ENCODE measurements at regions not wholly inside any gene's neighbourhood (a gene's known extent, or its start where the extent isn't known, plus 50 kb on each side); places are given as distances from the start of the nearest gene placed in this dataset.
"Not testable (repeated sequence)": the region's sequence is repeated elsewhere in the genome, so short reads cannot be mapped to it uniquely, and the experiment has no call there.

GRCh38 chr2:87643165-87643564 lies 104.7 kb upstream of the PLGLB2 start:
- not testable (repeated sequence) for DNase-seq (ENCODE audit: low spot score)

DNA sequence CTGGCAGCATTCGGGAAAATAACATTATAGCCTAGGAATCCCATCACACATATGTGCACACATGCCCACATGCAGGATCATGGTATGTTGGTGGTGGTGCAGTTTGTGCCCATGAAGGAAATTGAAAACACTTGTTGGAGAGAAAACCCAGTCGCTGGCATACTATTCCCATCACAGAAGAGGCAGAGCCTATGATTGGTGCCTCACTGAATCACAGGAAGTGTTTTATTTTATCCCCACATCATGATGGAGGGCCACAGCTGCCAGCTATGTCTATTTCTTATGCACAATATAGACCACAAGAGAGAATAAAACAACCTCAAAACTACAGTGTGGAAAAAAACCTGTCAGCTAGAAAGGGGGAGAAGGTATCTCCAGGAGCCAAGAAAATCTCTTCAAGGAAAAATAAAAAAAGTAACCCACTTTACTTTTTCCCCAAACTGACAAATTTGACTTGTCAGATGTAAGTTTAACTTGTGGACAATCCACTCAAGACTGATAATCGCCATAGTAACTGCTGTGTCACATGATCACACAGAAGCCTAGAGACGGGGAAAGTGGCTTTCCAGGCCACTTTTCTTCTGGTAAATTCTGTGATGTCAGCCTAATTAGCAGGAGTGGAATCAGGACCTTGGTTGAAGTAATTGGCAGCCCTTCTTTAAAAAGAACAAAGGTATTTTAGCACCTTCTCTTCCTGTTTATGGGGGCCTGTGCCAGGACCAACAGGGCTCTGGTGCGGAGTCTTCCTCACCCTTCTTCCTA lies 100.0 kb upstream of the PLGLB2 start:
- DNase-seq (ENCODE audit: low spot score): not testable (repeated sequence)

- DNase-seq (ENCODE audit: low spot score): not testable (repeated sequence)
Measured at GRCh38 chr2:87648815-87649214, 99.1 kb upstream of the PLGLB2 start.

- not testable (repeated sequence) for DNase-seq (ENCODE audit: low spot score)
Measured at GRCh38 chr2:87649871-87650270, 98.0 kb upstream of the PLGLB2 start.

GRCh38 chr2:87650837-87651236 lies 97.0 kb upstream of the PLGLB2 start:
- DNase-seq (ENCODE audit: low spot score): not testable (repeated sequence)

GRCh38 chr2:87651589-87651988 lies 96.3 kb upstream of the PLGLB2 start:
- not testable (repeated sequence) for DNase-seq (ENCODE audit: low spot score)

DNA sequence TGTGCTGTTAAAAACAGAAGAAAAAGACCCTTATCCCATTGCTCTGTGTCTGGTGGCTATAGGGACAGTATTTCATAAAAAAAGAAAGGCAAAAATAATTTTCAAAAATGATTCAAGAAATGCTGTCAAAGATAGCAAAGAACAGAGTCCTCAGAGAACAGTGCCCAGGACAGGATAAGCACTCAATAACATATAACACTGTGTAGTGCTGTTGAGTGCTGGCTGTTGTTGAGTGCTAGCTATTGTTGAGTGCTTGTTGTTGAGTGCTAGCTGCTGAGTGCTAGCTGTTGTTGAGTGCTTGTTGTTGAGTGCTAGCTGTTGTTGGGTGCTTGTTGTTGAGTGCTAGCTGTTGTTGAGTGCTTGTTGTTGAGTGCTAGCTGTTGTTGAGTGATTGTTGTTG lies 94.5 kb upstream of the PLGLB2 start:
- not testable (repeated sequence) for DNase-seq (ENCODE audit: low spot score)

GRCh38 chr2:87654136-87654814 lies 93.6 kb upstream of the PLGLB2 start:
- not testable (repeated sequence) for DNase-seq (ENCODE audit: low spot score)

GRCh38 chr2:87657915-87658314 lies 90.0 kb upstream of the PLGLB2 start:
- peak; percentile 28 for DNase-seq (ENCODE audit: low spot score)

GRCh38 chr2:87658357-87658756 lies 89.5 kb upstream of the PLGLB2 start:
- not testable (repeated sequence) for DNase-seq (ENCODE audit: low spot score)

- not testable (repeated sequence) for DNase-seq (ENCODE audit: low spot score)
Measured at GRCh38 chr2:87658976-87659375, 88.9 kb upstream of the PLGLB2 start.

DNA sequence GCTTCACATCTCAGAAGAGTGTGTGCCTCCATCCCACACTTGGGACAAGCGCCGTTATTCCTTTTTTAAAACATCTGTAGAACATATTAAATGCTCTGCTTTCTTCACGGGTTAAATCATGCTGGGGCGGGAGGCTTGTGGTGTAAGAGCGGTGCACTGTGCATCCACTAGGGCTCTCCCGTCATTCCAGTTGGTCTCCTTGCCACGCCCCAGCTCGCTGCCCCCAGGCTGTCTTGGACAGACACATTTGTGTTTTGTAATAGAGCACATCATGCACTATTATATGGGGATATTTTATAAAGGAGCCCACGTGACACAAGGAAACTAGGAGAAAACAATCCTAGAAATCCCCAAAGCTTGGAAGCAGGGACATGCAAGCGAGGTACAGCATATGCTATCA lies 87.7 kb upstream of the PLGLB2 start:
- not testable (repeated sequence) for DNase-seq (ENCODE audit: low spot score)

DNA sequence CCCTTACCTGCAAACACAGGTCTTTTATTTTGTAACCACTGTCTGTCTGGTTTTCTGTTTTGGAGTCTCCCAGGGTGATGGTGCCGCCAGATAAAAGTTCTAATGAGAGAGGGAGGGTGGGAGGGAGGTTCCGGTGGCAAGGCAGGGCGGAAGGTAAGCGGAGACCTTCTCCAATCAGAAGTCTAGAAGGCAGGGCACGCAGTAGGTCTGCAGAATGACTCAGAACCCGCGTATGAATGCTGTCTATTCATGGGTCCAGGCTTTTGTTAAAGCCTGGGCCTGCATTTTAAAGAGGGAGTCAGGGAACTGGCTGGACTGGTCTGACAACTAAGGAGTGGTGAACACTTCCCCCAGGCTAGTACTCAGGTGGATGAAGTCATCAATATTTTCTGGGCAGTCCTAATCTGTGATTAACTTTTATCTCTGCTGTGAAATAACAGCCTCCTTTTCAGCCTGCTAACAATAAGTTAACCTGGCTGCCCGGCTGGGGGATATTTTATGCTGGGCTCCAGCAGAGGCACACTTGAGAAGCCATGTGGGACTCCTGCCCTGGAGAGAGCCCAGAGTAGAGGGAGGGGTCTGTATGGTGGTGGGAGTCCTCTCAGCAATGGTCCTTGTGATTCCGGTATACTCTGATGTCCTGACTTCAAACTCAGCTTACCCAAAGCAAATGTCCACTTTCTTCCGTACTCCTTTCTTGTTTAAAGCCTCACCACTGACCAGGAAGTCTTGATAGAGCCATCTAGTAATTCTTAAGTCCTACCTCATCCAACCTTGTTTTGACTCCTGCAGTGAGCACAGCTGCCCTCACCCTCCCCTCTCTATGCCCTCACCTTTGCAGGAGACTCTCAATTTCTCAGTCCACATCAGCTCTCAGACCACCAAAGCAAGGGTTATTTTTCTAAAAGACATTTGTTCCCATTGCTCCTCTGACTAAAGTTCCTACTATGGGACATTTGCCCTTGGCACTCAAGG lies 85.3 kb upstream of the PLGLB2 start:
- not testable (repeated sequence) for DNase-seq (ENCODE audit: low spot score)

DNA sequence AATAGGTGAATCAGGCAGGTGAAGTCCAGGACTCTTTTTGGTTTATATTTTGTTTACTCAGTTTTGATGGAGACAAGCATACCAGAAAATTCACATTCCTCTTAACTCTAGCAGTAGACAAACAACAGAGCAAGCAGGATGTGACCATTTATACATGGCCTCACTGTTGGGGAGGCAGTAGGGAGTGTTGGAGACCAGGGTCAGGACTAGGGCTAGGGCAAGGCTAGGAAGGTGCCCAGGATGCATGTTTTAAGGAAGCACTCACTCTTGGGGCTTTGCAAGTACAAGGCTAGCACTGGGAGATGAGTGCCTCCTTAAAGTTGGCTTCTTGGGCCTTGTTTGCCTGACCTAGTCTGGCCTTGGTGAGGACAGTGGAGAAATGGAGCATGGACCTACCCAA lies 84.5 kb upstream of the PLGLB2 start:
- not testable (repeated sequence) for DNase-seq (ENCODE audit: low spot score)

GRCh38 chr2:87667027-87667426 lies 80.9 kb upstream of the PLGLB2 start:
- DNase-seq (ENCODE audit: low spot score): not testable (repeated sequence)

GRCh38 chr2:87668361-87668760 lies 79.5 kb upstream of the PLGLB2 start:
- not testable (repeated sequence) for DNase-seq (ENCODE audit: low spot score)

- DNase-seq (ENCODE audit: low spot score): not testable (repeated sequence)
Measured at GRCh38 chr2:87669633-87670231, 78.2 kb upstream of the PLGLB2 start.

DNA sequence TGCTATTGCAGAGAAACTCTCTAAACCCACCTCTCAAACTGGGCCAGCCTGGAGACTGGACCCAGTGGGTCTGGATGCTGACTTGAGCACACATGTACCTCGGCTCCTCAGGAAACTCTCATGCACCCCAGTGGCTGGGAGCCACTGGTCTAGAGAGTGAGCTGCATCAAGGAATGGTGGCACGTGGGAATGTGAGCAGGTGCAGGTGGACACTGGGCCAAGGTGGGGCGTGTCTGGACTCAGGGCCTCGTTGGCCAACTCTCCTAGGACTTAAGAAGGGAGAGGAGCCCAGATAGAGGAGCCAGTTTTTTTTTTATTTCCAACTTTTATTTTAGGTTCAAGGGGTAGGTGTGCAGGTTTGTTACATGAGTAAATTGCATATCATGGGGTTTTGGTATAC lies 75.5 kb upstream of the PLGLB2 start:
- not testable (repeated sequence) for DNase-seq (ENCODE audit: low spot score)

GRCh38 chr2:87674729-87675128 lies 73.2 kb upstream of the PLGLB2 start:
- not testable (repeated sequence) for DNase-seq (ENCODE audit: low spot score)

- DNase-seq (ENCODE audit: low spot score): not testable (repeated sequence)
Measured at GRCh38 chr2:87675487-87675886, 72.4 kb upstream of the PLGLB2 start.

- not testable (repeated sequence) for DNase-seq (ENCODE audit: low spot score)
Measured at GRCh38 chr2:87677421-87677923, 70.4 kb upstream of the PLGLB2 start.

All from CD4-positive, alpha-beta T cell treated with Interleukin-15 for 4 hours (primary cell).